Fibroblast of lung (primary cell): ENCODE measurements at regions not wholly inside any gene's neighbourhood (a gene's known extent, or its start where the extent isn't known, plus 50 kb on each side); places are given as distances from the start of the nearest gene placed in this dataset.

Experiments used
- DNase-seq, 2 donors: peaks; one replicate each; pipeline versions ENCODE4 v3.0.0 to v3.0.0-alpha.2; 2010; ENCODE audit warnings: low read depth in 2 of 2
- H2AFZ ChIP-seq: 2 replicates; pipeline ENCODE4 v1.5.1; 2012; ENCODE audit warnings: low read length, control low read depth, inconsistent platforms
- H3K27ac ChIP-seq: 2 replicates; pipeline ENCODE4 v1.5.1; 2011; ENCODE audit warnings: low read length, control low read depth; ENCODE audit not compliant: insufficient read depth
- H3K27me3 ChIP-seq: 2 replicates; pipeline ENCODE4 v1.5.1; 2011; ENCODE audit warnings: mild to moderate bottlenecking, low read length; ENCODE audit not compliant: control insufficient read depth, insufficient read depth
- H3K36me3 ChIP-seq: 2 replicates; pipeline ENCODE4 v1.5.1; 2011; ENCODE audit warnings: low read length; ENCODE audit not compliant: control insufficient read depth, insufficient read depth
- H3K4me1 ChIP-seq: 2 replicates; pipeline ENCODE4 v1.5.1; 2011; ENCODE audit warnings: low read length; ENCODE audit not compliant: control insufficient read depth, insufficient read depth; ENCODE audit errors: extremely low read depth
- H3K4me2 ChIP-seq: 2 replicates; pipeline ENCODE4 v1.5.1; 2011; ENCODE audit warnings: low read length, control low read depth; ENCODE audit not compliant: insufficient read depth; ENCODE audit errors: extremely low read depth
- H3K4me3 ChIP-seq, 4 experiments: fragments of 200-600 bp in 1 of 4; sonication (generic) in 1 of 4; replicated peaks in 1 of 4; 2 replicates each; pipeline ENCODE4 v1.5.1; 2011 to 2016; ENCODE audit warnings: low read length in 4 of 4, low read depth in 3 of 4, mild to moderate bottlenecking in 3 of 4, control low read depth in 2 of 4, inconsistent platforms in 1 of 4, mixed read lengths in 1 of 4; ENCODE audit not compliant: insufficient read depth in 1 of 4; ENCODE audit errors: control extremely low read depth in 1 of 4
- H3K79me2 ChIP-seq: 2 replicates; pipeline ENCODE4 v1.5.1; 2012; ENCODE audit warnings: mild to moderate bottlenecking, low read length, inconsistent platforms; ENCODE audit not compliant: control insufficient read depth, insufficient read depth
- H3K9ac ChIP-seq: 2 replicates; pipeline ENCODE4 v1.5.1; 2011; ENCODE audit warnings: mild to moderate bottlenecking, low read length, control low read depth; ENCODE audit not compliant: insufficient read depth
- H3K9me3 ChIP-seq: 2 replicates; pipeline ENCODE4 v1.5.1; 2012; ENCODE audit warnings: low read depth, low read length; ENCODE audit not compliant: control insufficient read depth, insufficient read depth
- H4K20me1 ChIP-seq: 2 replicates; pipeline ENCODE4 v1.5.1; 2011; ENCODE audit warnings: low read length; ENCODE audit not compliant: control insufficient read depth, insufficient read depth; ENCODE audit errors: extremely low read depth
- EZH2 ChIP-seq: IDR thresholded peaks from 2 replicates; pipeline ENCODE4 v1.5.1; 2012; ENCODE audit warnings: low read length, control low read depth, mild to moderate bottlenecking; ENCODE audit errors: missing control alignments
- TF ChIP-seq, protein P1 (sequence below), 2 donors: IDR thresholded peaks in 1 of 2; conservative IDR thresholded peaks in 1 of 2; 1 replicate in 1 of 2; 2 replicates in 1 of 2; pipeline ENCODE4 v1.5.1; 2011 to 2012; ENCODE audit warnings: low read length in 2 of 2, control low read depth in 1 of 2, inconsistent platforms in 1 of 2, low read depth in 1 of 2, mild to moderate bottlenecking in 1 of 2

- Histone ChIP-seq H3K9me3 (no peaks in the 10 kb centered on the region), H3K79me2 (no peaks in the 10 kb centered on the region), H3K4me1 (peaks cover 2% of the 10 kb centered on the region), H3K27me3 (no peaks in the 10 kb centered on the region), H3K36me3 (no peaks in the 10 kb centered on the region), H2AFZ (no peak overlapping the region), H3K27ac (no peak overlapping the region), H3K4me2 (no peak overlapping the region), H3K9ac (no peak overlapping the region), H3K4me3 (no peak overlapping the region), H4K20me1 (no peaks in the 10 kb centered on the region)
- TF ChIP-seq EZH2, result no peak
- TF ChIP-seq, protein P1, sequence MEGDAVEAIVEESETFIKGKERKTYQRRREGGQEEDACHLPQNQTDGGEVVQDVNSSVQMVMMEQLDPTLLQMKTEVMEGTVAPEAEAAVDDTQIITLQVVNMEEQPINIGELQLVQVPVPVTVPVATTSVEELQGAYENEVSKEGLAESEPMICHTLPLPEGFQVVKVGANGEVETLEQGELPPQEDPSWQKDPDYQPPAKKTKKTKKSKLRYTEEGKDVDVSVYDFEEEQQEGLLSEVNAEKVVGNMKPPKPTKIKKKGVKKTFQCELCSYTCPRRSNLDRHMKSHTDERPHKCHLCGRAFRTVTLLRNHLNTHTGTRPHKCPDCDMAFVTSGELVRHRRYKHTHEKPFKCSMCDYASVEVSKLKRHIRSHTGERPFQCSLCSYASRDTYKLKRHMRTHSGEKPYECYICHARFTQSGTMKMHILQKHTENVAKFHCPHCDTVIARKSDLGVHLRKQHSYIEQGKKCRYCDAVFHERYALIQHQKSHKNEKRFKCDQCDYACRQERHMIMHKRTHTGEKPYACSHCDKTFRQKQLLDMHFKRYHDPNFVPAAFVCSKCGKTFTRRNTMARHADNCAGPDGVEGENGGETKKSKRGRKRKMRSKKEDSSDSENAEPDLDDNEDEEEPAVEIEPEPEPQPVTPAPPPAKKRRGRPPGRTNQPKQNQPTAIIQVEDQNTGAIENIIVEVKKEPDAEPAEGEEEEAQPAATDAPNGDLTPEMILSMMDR (conservative IDR thresholded peaks at IDR 0.05 in 1 of 2, IDR thresholded peaks at IDR 0.05 in 1 of 2; ENCODE audit: low read depth in 1 of 2, low read length in 2 of 2), result no peak
- DNase-seq, result no peak
These were observed 813.3 kb downstream of the SLC4A3 start for GRCh38 chr2:220440731-220441130.

- no peak for TF ChIP-seq EZH2
- TF ChIP-seq, protein P1 (conservative IDR thresholded peaks at IDR 0.05 in 1 of 2, IDR thresholded peaks at IDR 0.05 in 1 of 2; ENCODE audit: low read depth in 1 of 2, low read length in 2 of 2), result no peak
These were observed 814.0 kb downstream of the SLC4A3 start for GRCh38 chr2:220441404-220441803.

GRCh38 chr2:220442012-220442411 lies 814.6 kb downstream of the SLC4A3 start:
- Histone ChIP-seq H3K79me2 (no peaks in the 10 kb centered on the region), H3K4me2 (no peak overlapping the region), H3K4me3 (no peak overlapping the region), H3K4me1 (peaks cover 4% of the 10 kb centered on the region), H3K27ac (no peak overlapping the region), H3K9ac (no peak overlapping the region), H3K9me3 (no peaks in the 10 kb centered on the region), H3K36me3 (no peaks in the 10 kb centered on the region), H2AFZ (no peak overlapping the region), H4K20me1 (no peaks in the 10 kb centered on the region), H3K27me3 (no peaks in the 10 kb centered on the region)
- no peak for DNase-seq
- no peak for TF ChIP-seq EZH2
- TF ChIP-seq, protein P1 (conservative IDR thresholded peaks at IDR 0.05 in 1 of 2, IDR thresholded peaks at IDR 0.05 in 1 of 2; ENCODE audit: low read depth in 1 of 2, low read length in 2 of 2), result no peak

More at GRCh38 chr2:220441404-220441803, 814.0 kb downstream of the SLC4A3 start:
- Histone ChIP-seq H3K4me2 (no peak overlapping the region), H3K4me3 (no peak overlapping the region), H3K27ac (no peak overlapping the region), H3K4me1 (peaks cover 4% of the 10 kb centered on the region), H3K9ac (no peak overlapping the region), H4K20me1 (no peaks in the 10 kb centered on the region), H3K9me3 (no peaks in the 10 kb centered on the region), H3K36me3 (no peaks in the 10 kb centered on the region), H3K79me2 (no peaks in the 10 kb centered on the region), H3K27me3 (no peaks in the 10 kb centered on the region), H2AFZ (no peak overlapping the region)
- DNase-seq, result no peak
